ENCODE measurements at regions not wholly inside any gene's neighbourhood (a gene's known extent, or its start where the extent isn't known, plus 50 kb on each side); places are given as distances from the start of the nearest gene placed in this dataset.
"Not testable (repeated sequence)": the region's sequence is repeated elsewhere in the genome, so short reads cannot be mapped to it uniquely, and the experiment has no call there.

- no peak for FAIRE-seq
- no peak for TF ChIP-seq POLR2A (IDR thresholded peaks at IDR 0.05; ENCODE audit: low read depth, low read length)
- no peak for DNase-seq (ENCODE audit: insufficient read length, low spot score)
Observed at GRCh38 chr3:191894406-191894805, 433.4 kb downstream of the PYDC2 start.

- no peak for TF ChIP-seq POLR2A (IDR thresholded peaks at IDR 0.05; ENCODE audit: low read depth, low read length)
- FAIRE-seq, result peak; percentile 60
- peak; percentile 7 for DNase-seq (ENCODE audit: insufficient read length, low spot score)
Observed at GRCh38 chr3:191901741-191902140, 440.8 kb downstream of the PYDC2 start.

GRCh38 chr3:191912616-191913204 lies 451.7 kb downstream of the PYDC2 start:
- no peak for DNase-seq (ENCODE audit: insufficient read length, low spot score)
- peak; percentile 58 for FAIRE-seq
- TF ChIP-seq POLR2A (IDR thresholded peaks at IDR 0.05; ENCODE audit: low read depth, low read length), result no peak

- DNase-seq (ENCODE audit: insufficient read length, low spot score), result no peak
- no peak for TF ChIP-seq POLR2A (IDR thresholded peaks at IDR 0.05; ENCODE audit: low read depth, low read length)
- FAIRE-seq, result no peak
Observed at GRCh38 chr3:191915712-191916111, 454.7 kb downstream of the PYDC2 start.

GRCh38 chr3:191919491-191920026 lies 458.6 kb downstream of the PYDC2 start:
- no peak for DNase-seq (ENCODE audit: insufficient read length, low spot score)

GRCh38 chr3:191922570-191922969 lies 461.6 kb downstream of the PYDC2 start:
- DNase-seq (ENCODE audit: insufficient read length, low spot score) (no peak), FAIRE-seq (no peak)
- no peak for TF ChIP-seq POLR2A (IDR thresholded peaks at IDR 0.05; ENCODE audit: low read depth, low read length)

More at GRCh38 chr3:191919491-191920026, 458.6 kb downstream of the PYDC2 start:
- TF ChIP-seq POLR2A (IDR thresholded peaks at IDR 0.05; ENCODE audit: low read depth, low read length), result no peak
- FAIRE-seq, result peak; percentile 23

GRCh38 chr3:191927183-191927817 lies 466.3 kb downstream of the PYDC2 start:
- not testable (repeated sequence) for FAIRE-seq; DNase-seq (ENCODE audit: insufficient read length, low spot score)

GRCh38 chr3:191927998-191928397 lies 467.0 kb downstream of the PYDC2 start:
- DNase-seq (ENCODE audit: insufficient read length, low spot score); FAIRE-seq: not testable (repeated sequence)

- no peak for DNase-seq (ENCODE audit: insufficient read length, low spot score)
- TF ChIP-seq POLR2A (IDR thresholded peaks at IDR 0.05; ENCODE audit: low read depth, low read length), result no peak
- FAIRE-seq, result peak; percentile 11
Observed at GRCh38 chr3:191944835-191945234, 483.9 kb downstream of the PYDC2 start.

- DNase-seq (ENCODE audit: insufficient read length, low spot score), result no peak
- FAIRE-seq, result no peak
- TF ChIP-seq POLR2A (IDR thresholded peaks at IDR 0.05; ENCODE audit: low read depth, low read length), result no peak
Observed at GRCh38 chr3:191952186-191952585, 491.2 kb downstream of the PYDC2 start.

GRCh38 chr3:191952609-191953008 lies 491.6 kb downstream of the PYDC2 start:
- DNase-seq (ENCODE audit: insufficient read length, low spot score) (no peak), FAIRE-seq (no peak)
- TF ChIP-seq POLR2A (IDR thresholded peaks at IDR 0.05; ENCODE audit: low read depth, low read length), result no peak

GRCh38 chr3:191958980-191959671 lies 498.2 kb downstream of the PYDC2 start:
- DNase-seq (ENCODE audit: insufficient read length, low spot score) (no peak), FAIRE-seq (peak; percentile 57)
- TF ChIP-seq POLR2A (IDR thresholded peaks at IDR 0.05; ENCODE audit: low read depth, low read length), result no peak

GRCh38 chr3:191959876-191960413 lies 499.0 kb downstream of the PYDC2 start:
- peak; percentile 50 for FAIRE-seq
- no peak for DNase-seq (ENCODE audit: insufficient read length, low spot score)
- no peak for TF ChIP-seq POLR2A (IDR thresholded peaks at IDR 0.05; ENCODE audit: low read depth, low read length)

GRCh38 chr3:191961022-191961421 lies 500.1 kb downstream of the PYDC2 start:
- DNase-seq (ENCODE audit: insufficient read length, low spot score) (no peak), FAIRE-seq (peak; percentile 23)
- no peak for TF ChIP-seq POLR2A (IDR thresholded peaks at IDR 0.05; ENCODE audit: low read depth, low read length)

Data from H54 (cell line).